ENCODE measurements at regions not wholly inside any gene's neighbourhood (a gene's known extent, or its start where the extent isn't known, plus 50 kb on each side); places are given as distances from the start of the nearest gene placed in this dataset.

GRCh38 chr3:127363171-127363570, 75.3 kb upstream of the PRR20G start:
- Histone ChIP-seq H4K20me1 (ENCODE audit: insufficient read depth, low read length) (no peaks in the 10 kb centered on the region), H2AFZ (ENCODE audit: insufficient read depth, low read depth, low read length, poor library complexity, severe bottlenecking) (no peak overlapping the region), H3K36me3 (replicated peaks in 1 of 2; ENCODE audit: control insufficient read depth in 1 of 2, insufficient read depth in 2 of 2, low read length in 2 of 2) (no peaks in the 10 kb centered on the region), H3K4me3 (replicated peaks in 1 of 3; ENCODE audit: low read depth in 2 of 3, low read length in 3 of 3) (no peak overlapping the region), H3K79me2 (ENCODE audit: insufficient read depth, low read length) (no peaks in the 10 kb centered on the region), H3K4me2 (replicated peaks; ENCODE audit: extremely low read depth, low read length, poor library complexity, severe bottlenecking) (no peak overlapping the region), H3K9me3 (replicated peaks in 1 of 2; ENCODE audit: control insufficient read depth in 1 of 2, insufficient read depth in 1 of 2, low read length in 2 of 2) (peaks cover 1 to 4% of the 10 kb centered on the region in 2 donors), H3K27me3 (ENCODE audit: control insufficient read depth in 2 of 2, insufficient read depth in 2 of 2, low read length in 2 of 2) (peaks cover 0 to 4% of the 10 kb centered on the region in 2 donors), H3K4me1 (ENCODE audit: control insufficient read depth in 1 of 2, insufficient read depth in 2 of 2, low read length in 2 of 2) (no peaks in the 10 kb centered on the region), H3K27ac (ENCODE audit: low read depth in 1 of 2, low read length in 2 of 2) (no peak overlapping the region), H3K9ac (ENCODE audit: insufficient read depth, low read length, poor library complexity, severe bottlenecking) (no peak overlapping the region)
- peaks cover 0 to 15% (median 5%) of the 10 kb centered on the region in 7 donors for H3K9me3 Mint-ChIP-seq
- H3K4me1 Mint-ChIP-seq = no peaks in the 10 kb centered on the region
- intact Hi-C loops (cut with micrococcal nuclease) = no loop called here
- no peak overlapping the region for H3K27ac Mint-ChIP-seq
- TF ChIP-seq CTCF (IDR thresholded peaks at IDR 0.05) = no peak
- WGBS (ENCODE audit: insufficient coverage) = 84% methylated on average over 13 of the region's 13 CpGs
- peaks cover 5 to 26% (median 10%) of the 10 kb centered on the region in 3 donors for H3K27me3 Mint-ChIP-seq (ENCODE audit: low read depth in 3 of 3)
- H3K4me3 Mint-ChIP-seq = no peak overlapping the region
- no peaks in the 10 kb centered on the region for H3K36me3 Mint-ChIP-seq
- no peak for DNase-seq

- Histone ChIP-seq H3K36me3 (replicated peaks in 1 of 2; ENCODE audit: control insufficient read depth in 1 of 2, insufficient read depth in 2 of 2, low read length in 2 of 2) (no peaks in the 10 kb centered on the region), H3K27ac (ENCODE audit: low read depth in 1 of 2, low read length in 2 of 2) (no peak overlapping the region), H3K4me3 (replicated peaks in 1 of 3; ENCODE audit: low read depth in 2 of 3, low read length in 3 of 3) (no peak overlapping the region), H3K27me3 (ENCODE audit: control insufficient read depth in 2 of 2, insufficient read depth in 2 of 2, low read length in 2 of 2) (peaks cover 0 to 4% of the 10 kb centered on the region in 2 donors), H3K9ac (ENCODE audit: insufficient read depth, low read length, poor library complexity, severe bottlenecking) (no peak overlapping the region), H3K4me1 (ENCODE audit: control insufficient read depth in 1 of 2, insufficient read depth in 2 of 2, low read length in 2 of 2) (no peaks in the 10 kb centered on the region), H3K79me2 (ENCODE audit: insufficient read depth, low read length) (no peaks in the 10 kb centered on the region), H2AFZ (ENCODE audit: insufficient read depth, low read depth, low read length, poor library complexity, severe bottlenecking) (no peak overlapping the region), H3K9me3 (replicated peaks in 1 of 2; ENCODE audit: control insufficient read depth in 1 of 2, insufficient read depth in 1 of 2, low read length in 2 of 2) (peaks cover 20 to 22% of the 10 kb centered on the region in 2 donors), H3K4me2 (replicated peaks; ENCODE audit: extremely low read depth, low read length, poor library complexity, severe bottlenecking) (no peak overlapping the region), H4K20me1 (ENCODE audit: insufficient read depth, low read length) (no peaks in the 10 kb centered on the region)
- TF ChIP-seq CTCF (IDR thresholded peaks at IDR 0.05) = no peak
- Mint-ChIP-seq H3K9me3 (peaks cover 16 to 33% (median 22%) of the 10 kb centered on the region in 7 donors), H3K27me3 (ENCODE audit: low read depth in 3 of 3) (peaks cover 8 to 18% (median 9%) of the 10 kb centered on the region in 3 donors), H3K27ac (no peak overlapping the region), H3K36me3 (no peaks in the 10 kb centered on the region), H3K4me3 (no peak overlapping the region), H3K4me1 (no peaks in the 10 kb centered on the region)
- intact Hi-C loops (cut with micrococcal nuclease) = no loop called here
- WGBS (ENCODE audit: insufficient coverage) = 90% methylated on average over 7 of the region's 7 CpGs
- no peak for DNase-seq
Measured at GRCh38 chr3:127360647-127361046, 72.8 kb upstream of the PRR20G start.
